GM18507 (cell line): ENCODE measurements at regions not wholly inside any gene's neighbourhood (a gene's known extent, or its start where the extent isn't known, plus 50 kb on each side); places are given as distances from the start of the nearest gene placed in this dataset.
"Not testable (repeated sequence)": the region's sequence is repeated elsewhere in the genome, so short reads cannot be mapped to it uniquely, and the experiment has no call there.

Experiments used
- DNase-seq: peaks from one replicate; pipeline ENCODE4 v3.0.0; 2011; ENCODE audit warnings: low read depth; ENCODE audit not compliant: insufficient read length; ENCODE audit errors: extremely low spot score
- FAIRE-seq: peaks from 2 replicates; lab custom pipeline; 2011; peaks lifted over from hg19 to GRCh38; lab: Jason Lieb, UNC

- DNase-seq (no peak), FAIRE-seq (peak; percentile 44)
Measured at GRCh38 chr2:31813016-31813415, 197.8 kb downstream of the MEMO1 start.

GRCh38 chr2:31812051-31812798 lies 198.6 kb downstream of the MEMO1 start:
- DNase-seq: peak; percentile 38
- FAIRE-seq: peak; percentile 98

DNA sequence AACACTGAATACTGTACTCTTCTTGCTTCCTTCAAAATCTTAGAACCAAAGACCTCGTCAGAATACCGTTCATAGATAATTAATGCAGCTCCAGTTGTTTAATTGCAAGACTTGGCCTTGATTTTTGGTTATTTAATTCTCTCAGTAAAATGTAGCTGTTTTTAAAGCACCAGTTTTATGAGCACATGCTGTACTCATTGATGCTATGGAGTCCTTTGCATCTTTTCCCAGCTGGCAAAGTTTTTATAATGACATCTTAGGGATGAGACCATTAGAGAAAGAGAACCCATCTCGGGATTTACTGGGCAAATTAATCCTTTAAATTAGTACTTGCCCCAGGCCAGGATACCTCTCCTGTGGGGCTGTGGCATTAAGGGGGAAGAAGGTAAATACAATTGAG lies 199.3 kb downstream of the MEMO1 start:
- FAIRE-seq: no peak

DNA sequence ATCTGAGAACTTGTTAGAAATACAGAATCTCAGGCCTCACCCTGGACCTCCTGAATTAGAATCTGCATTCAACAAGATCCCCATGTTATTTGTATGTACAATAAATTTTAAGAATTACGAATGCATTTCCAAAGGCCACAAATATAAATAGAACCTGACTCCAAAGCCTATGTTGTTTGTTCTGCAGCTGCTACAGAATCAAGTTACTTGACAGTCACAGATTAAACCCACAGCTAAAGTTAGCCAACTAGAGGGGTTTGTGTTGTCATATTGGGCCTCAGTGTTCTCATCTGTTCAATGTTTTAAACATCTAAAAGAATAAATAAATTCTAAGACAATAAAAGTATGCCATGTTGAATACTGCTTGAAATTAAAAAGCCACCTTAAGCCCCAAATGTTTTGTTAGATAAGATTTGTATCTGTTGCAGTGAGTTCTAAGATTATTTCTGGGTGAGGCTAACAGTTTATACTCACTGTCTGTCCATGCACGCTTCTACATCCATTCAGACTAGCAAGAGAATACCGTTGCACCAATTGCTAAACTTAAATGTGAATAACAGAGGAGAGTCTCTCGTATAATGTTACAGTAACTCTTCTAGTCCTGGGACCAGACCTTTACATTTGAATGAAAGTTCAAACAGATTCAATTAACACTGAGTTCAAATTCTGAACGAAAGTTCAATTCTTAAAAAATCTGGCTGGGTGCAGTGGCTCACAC lies 200.4 kb downstream of the MEMO1 start:
- FAIRE-seq: no peak
- DNase-seq: no peak

More for the DNA sequence above, 199.3 kb downstream of the MEMO1 start:
- DNase-seq: no peak

DNA sequence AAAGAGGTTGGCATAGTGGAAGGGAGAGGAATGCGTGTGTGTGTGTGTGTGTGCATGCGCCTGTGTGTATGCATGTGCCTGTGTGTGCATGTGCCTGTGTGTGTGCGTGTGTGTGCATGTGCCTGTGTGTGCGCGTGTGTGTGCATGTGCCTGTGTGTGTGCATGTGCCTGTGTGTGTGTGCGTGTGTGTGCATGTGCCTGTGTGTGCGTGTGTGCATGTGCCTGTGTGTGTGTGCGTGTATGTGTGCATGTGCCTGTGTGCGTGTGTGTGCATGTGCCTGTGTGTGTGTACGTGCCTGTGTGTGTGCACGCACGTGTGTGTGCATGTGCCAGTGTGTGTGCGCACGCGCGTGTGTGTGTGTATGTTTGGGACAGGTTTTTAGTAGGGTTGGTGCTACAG lies 205.1 kb downstream of the MEMO1 start:
- FAIRE-seq (no peak), DNase-seq (no peak)

GRCh38 chr2:31803481-31804153 lies 207.2 kb downstream of the MEMO1 start:
- not testable (repeated sequence) for DNase-seq, FAIRE-seq

- no peak for FAIRE-seq
Measured at GRCh38 chr2:31802711-31803110, 208.1 kb downstream of the MEMO1 start.

GRCh38 chr2:31799282-31799681 lies 211.5 kb downstream of the MEMO1 start:
- DNase-seq, FAIRE-seq: not testable (repeated sequence)

More at GRCh38 chr2:31802711-31803110, 208.1 kb downstream of the MEMO1 start:
- no peak for DNase-seq

DNA sequence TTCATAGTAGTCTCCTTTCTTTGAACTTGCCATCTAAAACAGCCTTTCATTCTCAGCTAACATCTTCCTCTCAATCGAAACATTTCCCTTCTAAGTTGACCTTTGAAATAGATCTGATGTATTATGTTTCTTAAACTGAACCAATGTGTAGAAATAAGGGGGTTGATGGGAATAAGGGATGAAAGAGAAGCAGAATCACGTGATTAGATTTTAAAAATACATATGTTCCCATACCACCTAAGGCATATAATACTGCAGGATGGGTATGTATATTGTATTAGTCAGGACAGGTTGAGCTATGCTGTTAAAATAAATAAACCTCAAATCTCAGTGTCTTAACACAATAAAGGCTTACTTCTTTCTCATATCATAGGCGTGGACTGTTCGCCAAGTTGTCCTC lies 207.5 kb upstream of the SRD5A2 start:
- FAIRE-seq (no peak), DNase-seq (no peak)

DNA sequence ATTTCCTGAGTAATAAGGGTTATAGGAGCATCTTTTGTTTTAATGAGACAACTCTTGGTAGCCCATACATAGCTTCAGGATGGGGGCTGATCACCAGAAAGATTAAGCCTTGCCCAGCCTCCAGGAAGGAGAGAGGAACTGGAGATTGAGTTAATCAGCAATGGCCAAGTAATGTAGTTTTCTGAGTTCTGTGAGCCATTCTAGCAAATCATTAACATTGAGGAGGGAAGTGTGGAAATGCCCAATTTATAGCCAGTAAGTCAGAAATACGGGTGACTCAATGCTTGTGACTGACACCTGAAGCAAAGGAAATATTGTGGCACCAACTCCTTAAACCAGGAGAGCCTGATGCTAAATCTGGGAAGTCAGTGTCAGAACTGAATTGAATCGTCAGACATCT lies 205.1 kb upstream of the SRD5A2 start:
- FAIRE-seq: peak; percentile 92
- no peak for DNase-seq

GRCh38 chr2:31784868-31785267 lies 204.1 kb upstream of the SRD5A2 start:
- DNase-seq (no peak), FAIRE-seq (peak; percentile 63)

- not testable (repeated sequence) for DNase-seq, FAIRE-seq
Measured at GRCh38 chr2:31783446-31784091, 202.8 kb upstream of the SRD5A2 start.

DNA sequence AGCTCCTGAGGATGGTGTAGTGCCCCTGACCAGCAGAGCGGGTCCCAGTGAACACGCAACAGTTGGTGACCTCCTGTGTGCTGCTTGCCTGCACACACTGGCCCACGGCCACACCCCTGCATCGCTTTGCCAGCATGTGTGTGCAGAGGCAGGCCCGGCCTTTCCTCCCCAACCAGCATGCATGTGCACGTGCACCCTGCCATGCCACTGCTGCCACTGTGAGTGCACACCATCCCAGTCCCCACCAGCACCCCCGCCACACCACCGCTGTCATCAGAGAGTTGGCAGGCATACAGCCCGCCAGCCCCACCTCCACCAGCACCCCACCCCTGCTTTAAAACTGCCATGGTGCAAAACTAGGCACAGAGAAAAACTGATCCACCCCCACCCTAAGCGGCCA lies 197.4 kb upstream of the SRD5A2 start:
- DNase-seq (no peak), FAIRE-seq (no peak)

DNA sequence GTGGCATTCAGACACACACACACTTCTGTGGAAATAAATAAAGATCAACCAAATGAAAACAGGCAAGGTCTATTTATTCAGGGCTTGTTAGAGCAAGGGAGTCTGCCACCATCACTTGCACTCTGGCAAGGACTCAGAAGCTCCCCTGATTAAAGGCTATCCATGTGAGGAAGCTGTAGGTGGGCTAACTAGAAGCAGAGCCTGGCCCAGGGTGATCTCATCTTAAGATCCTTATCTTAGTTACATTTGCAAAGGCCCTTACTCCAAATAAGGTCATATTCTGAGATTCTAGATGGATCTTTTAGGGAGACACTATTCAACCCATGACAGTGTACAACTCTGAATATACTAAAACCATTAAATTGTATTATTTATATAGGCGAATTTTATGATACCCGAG lies 190.0 kb upstream of the SRD5A2 start:
- FAIRE-seq (no peak), DNase-seq (no peak)

DNA sequence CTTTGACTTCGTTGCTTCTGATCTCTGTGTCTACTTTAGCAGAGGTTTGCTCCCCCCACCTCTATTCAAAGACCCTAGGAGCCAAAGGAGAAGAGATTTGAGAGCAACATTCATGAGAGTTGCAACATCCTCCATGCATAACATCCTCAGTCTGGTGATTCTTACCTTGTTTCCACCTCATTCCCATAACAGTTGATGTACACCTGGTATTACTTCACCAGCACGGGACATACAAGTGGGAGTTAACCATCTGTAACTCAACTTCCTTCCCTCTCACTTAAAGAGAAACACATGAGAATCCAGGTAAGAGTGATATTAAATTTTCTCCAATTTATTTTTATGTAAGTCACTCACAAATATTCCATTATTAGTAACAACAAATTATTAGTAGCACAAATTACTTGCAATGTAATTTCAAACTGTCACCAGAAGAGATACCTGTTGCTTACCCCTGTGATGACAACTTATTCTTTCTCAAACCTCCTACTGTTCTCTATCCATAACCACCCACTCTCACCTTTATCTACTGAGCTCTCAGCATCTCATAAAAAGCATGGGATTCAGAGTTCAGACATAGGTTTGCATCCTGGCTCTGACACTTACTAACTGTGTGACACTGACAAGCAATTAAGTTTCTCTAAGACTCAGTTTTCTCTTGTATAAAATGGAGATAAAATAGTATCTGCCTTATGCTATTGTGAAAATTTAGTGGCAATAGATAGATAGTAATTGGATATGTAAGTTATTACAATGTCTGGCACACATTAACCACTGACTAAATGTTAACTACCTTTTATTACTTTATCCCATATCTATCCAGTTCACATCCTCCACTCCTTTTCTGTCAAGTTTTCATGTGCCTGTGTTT lies 184.6 kb upstream of the SRD5A2 start:
- FAIRE-seq: no peak
- DNase-seq: no peak

GRCh38 chr2:31764169-31764568 lies 183.4 kb upstream of the SRD5A2 start:
- DNase-seq (no peak), FAIRE-seq (no peak)

DNA sequence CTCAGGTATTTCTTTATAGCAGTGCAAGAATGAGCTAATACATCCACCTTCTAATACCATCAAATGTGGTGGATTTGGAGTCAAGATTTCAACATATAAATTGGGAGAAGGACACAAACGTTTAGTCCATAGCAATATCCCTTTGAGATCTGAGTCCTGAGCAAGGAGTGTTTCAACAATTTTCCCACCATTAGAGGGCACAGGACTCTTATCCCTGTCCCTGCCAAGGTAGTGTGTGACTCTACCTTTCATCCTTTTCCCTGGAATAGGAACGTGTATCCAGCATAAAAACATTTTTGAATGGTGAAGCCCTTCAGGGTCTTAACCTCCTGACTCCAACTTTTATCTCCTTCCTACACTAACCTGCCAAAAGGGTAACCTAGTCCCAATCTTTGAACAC lies 181.3 kb upstream of the SRD5A2 start:
- DNase-seq (no peak), FAIRE-seq (no peak)

- FAIRE-seq, DNase-seq: not testable (repeated sequence)
Measured at GRCh38 chr2:31757351-31757750, 176.6 kb upstream of the SRD5A2 start.

DNA sequence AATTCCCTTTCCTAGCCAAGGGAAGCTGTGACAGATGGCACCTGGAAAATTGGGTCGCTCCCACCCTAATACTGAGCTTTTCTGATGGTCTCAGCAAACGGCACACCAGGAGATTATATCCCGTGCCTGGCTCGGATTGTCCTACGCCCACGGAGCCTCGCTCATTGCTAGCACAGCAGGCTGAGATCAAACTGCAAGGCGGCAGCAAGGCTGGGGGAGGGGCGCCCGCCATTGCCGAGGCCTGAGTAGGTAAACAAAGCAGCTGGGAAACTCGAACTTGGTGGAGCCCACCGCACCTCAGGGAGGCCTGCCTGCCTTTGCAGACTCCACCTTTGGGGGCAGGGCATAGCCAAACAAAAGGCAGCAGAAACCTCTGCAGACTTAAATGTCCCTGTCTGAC lies 168.0 kb upstream of the SRD5A2 start:
- not testable (repeated sequence) for DNase-seq, FAIRE-seq
